GM12878 (cell line): ENCODE measurements at regions not wholly inside any gene's neighbourhood (a gene's known extent, or its start where the extent isn't known, plus 50 kb on each side); places are given as distances from the start of the nearest gene placed in this dataset.
A peak's percentile ranks its signal among the peaks of the same experiment; 100 is the strongest.

Experiments used
- ATAC-seq: fragments of 200-7000 bp; cut with Tn5 transposase; 3 replicates; pipeline ENCODE4 v1.9.1; 2020; ENCODE audit warnings: mild to moderate bottlenecking, moderate library complexity
- BruUV-seq: library from RNA; stranded (reverse); fragments of 400-500 nt; replicated peaks from 2 replicates; lab custom pipeline; 2021; lab: Mats Ljungman, UMichigan
- CTCF ChIA-PET: fragments of 300-600 bp; sonication (Branson Sonifier 250); formaldehyde crosslinking; extraction: SDS; loops from one replicate; lab custom pipeline; 2021; ENCODE audit warnings: inconsistent platforms; lab: Yijun Ruan, JAX
- POLR2A ChIA-PET: fragments of 350-600 bp; formaldehyde crosslinking; extraction: SDS; loops from one replicate; lab custom pipeline; 2021; ENCODE audit warnings: inconsistent platforms; lab: Charles Lee
- RAD21 ChIA-PET: fragments of 300-600 bp; sonication (Branson Sonifier 250); formaldehyde crosslinking; loops from one replicate; lab custom pipeline; 2023; ENCODE audit warnings: antibody characterized with exemption; ENCODE audit not compliant: unreplicated experiment; lab: Charles Lee
- SMC1A ChIA-PET: fragments of 300-600 bp; sonication (Branson Sonifier 250); formaldehyde crosslinking; loops from one replicate; lab custom pipeline; 2023; ENCODE audit not compliant: unreplicated experiment, uncharacterized antibody; lab: Charles Lee
- DNase-seq: peaks from one replicate; pipeline ENCODE4 v3.0.0-alpha.2; 2011; ENCODE audit warnings: low read depth, low spot score
- FAIRE-seq: peaks from 3 replicates; lab custom pipeline; 2011; peaks lifted over from hg19 to GRCh38; lab: Jason Lieb, UNC
- H2AFZ ChIP-seq: 2 replicates; pipeline ENCODE4 v1.6.0; 2011; ENCODE audit warnings: low read depth, low read length, control low read depth; ENCODE audit not compliant: control insufficient read depth
- H3K27ac ChIP-seq: 2 replicates; pipeline ENCODE4 v1.5.1; 2011; ENCODE audit warnings: control low read depth; ENCODE audit not compliant: control insufficient read depth, insufficient read depth
- H3K27me3 ChIP-seq, 2 experiments: replicated peaks in 1 of 2; 2 replicates each; pipeline versions ENCODE4 v1.6.0 to v1.6.1; 2011; ENCODE audit warnings: low read length in 1 of 2; ENCODE audit not compliant: control insufficient read depth in 2 of 2, insufficient read depth in 2 of 2
- H3K36me3 ChIP-seq, 2 experiments: 2 replicates each; pipeline ENCODE4 v1.5.1; 2011; ENCODE audit warnings: low read length in 1 of 2; ENCODE audit not compliant: control insufficient read depth in 2 of 2, insufficient read depth in 2 of 2
- H3K4me1 ChIP-seq: 2 replicates; pipeline ENCODE4 v1.6.1; 2011; ENCODE audit warnings: mild to moderate bottlenecking, low read length, moderate library complexity, mixed read lengths; ENCODE audit not compliant: control insufficient read depth, insufficient read depth
- H3K4me2 ChIP-seq: 2 replicates; pipeline ENCODE4 v1.6.0; 2011; ENCODE audit warnings: control low read depth; ENCODE audit not compliant: control insufficient read depth, insufficient read depth
- H3K4me3 ChIP-seq: fragments of 200-600 bp; sonication (generic); 2 replicates; pipeline ENCODE4 v1.5.1; 2016
- H3K79me2 ChIP-seq: 2 replicates; pipeline ENCODE4 v1.6.0; 2011; ENCODE audit warnings: low read length; ENCODE audit not compliant: control insufficient read depth, insufficient read depth
- H3K9ac ChIP-seq: 2 replicates; pipeline ENCODE4 v1.8.0; 2011; ENCODE audit warnings: low read length, control low read depth, mixed read lengths; ENCODE audit not compliant: control insufficient read depth, insufficient read depth
- H3K9me3 ChIP-seq: replicated peaks from 3 replicates; pipeline ENCODE4 v1.5.1; 2011; ENCODE audit warnings: mild to moderate bottlenecking, low read length; ENCODE audit not compliant: control insufficient read depth, insufficient read depth
- H4K20me1 ChIP-seq: 2 replicates; pipeline ENCODE4 v1.6.0; 2011; ENCODE audit not compliant: control insufficient read depth, insufficient read depth
- CBX3 ChIP-seq: fragments of 200-600 bp; sonication (generic); IDR thresholded peaks from 2 replicates; pipeline ENCODE4 v1.6.1; 2016; ENCODE audit warnings: low read depth, borderline replicate concordance
- HDAC2 ChIP-seq: fragments of 200-600 bp; sonication (generic); IDR thresholded peaks from 2 replicates; pipeline ENCODE4 v1.6.1; 2017
- IKZF1 ChIP-seq: fragments of 450-650 bp; conservative IDR thresholded peaks from 2 replicates; pipeline ENCODE4 v1.6.1; 2017; ENCODE audit warnings: antibody characterized with exemption, mild to moderate bottlenecking
- JUND ChIP-seq: IDR thresholded peaks from 2 replicates; pipeline ENCODE4 v1.6.1; 2012; ENCODE audit warnings: low read depth, mild to moderate bottlenecking, low read length, improper control_type of control experiment, moderate library complexity
- NFYA ChIP-seq: IDR thresholded peaks from 2 replicates; pipeline ENCODE4 v1.6.1; 2011; ENCODE audit warnings: low read depth, mild to moderate bottlenecking, low read length, improper control_type of control experiment, borderline replicate concordance
- RAD51 ChIP-seq: fragments of 450-650 bp; IDR thresholded peaks from 2 replicates; pipeline ENCODE4 v1.6.1; 2016; ENCODE audit warnings: moderate library complexity, mild to moderate bottlenecking, inconsistent platforms
- WGBS: methylation state at CpG from one replicate; pipeline ENCODE4 v1.1.6; 2016; ENCODE audit warnings: low lambda C conversion rate; ENCODE audit not compliant: insufficient replicate concordance, insufficient coverage; ENCODE audit errors: missing lambda C conversion rate; 5-methylcytosine and 5-hydroxymethylcytosine counted together
- in situ Hi-C: fragments of 300-500 bp; cut with MboI; formaldehyde crosslinking; loops from 9 replicates; pipeline ENCODE4 v1.14.3; 2018; ENCODE audit warnings: mixed read lengths
- intact Hi-C: fragments of 100-400 bp; cut with micrococcal nuclease; formaldehyde crosslinking; loops from one replicate; pipeline ENCODE4 v1.14.2; 2022; ENCODE audit not compliant: unreplicated experiment
- TF ChIP-seq, protein P1 (sequence below): fragments of 450-650 bp; IDR thresholded peaks from 2 replicates; pipeline ENCODE4 v1.6.1; 2018; ENCODE audit warnings: borderline replicate concordance, mild to moderate bottlenecking; ENCODE audit not compliant: partially characterized antibody
- TF ChIP-seq, protein P2 (sequence below): fragments of 450-650 bp; formaldehyde crosslinking; IDR thresholded peaks from 2 replicates; pipeline ENCODE4 v1.4.0; 2022; ENCODE audit warnings: mild to moderate bottlenecking, moderate library complexity
- TF ChIP-seq, protein P3 (sequence below): fragments of 450-650 bp; IDR thresholded peaks from 2 replicates; pipeline ENCODE4 v1.6.1; 2017; ENCODE audit warnings: mild to moderate bottlenecking

DNA sequence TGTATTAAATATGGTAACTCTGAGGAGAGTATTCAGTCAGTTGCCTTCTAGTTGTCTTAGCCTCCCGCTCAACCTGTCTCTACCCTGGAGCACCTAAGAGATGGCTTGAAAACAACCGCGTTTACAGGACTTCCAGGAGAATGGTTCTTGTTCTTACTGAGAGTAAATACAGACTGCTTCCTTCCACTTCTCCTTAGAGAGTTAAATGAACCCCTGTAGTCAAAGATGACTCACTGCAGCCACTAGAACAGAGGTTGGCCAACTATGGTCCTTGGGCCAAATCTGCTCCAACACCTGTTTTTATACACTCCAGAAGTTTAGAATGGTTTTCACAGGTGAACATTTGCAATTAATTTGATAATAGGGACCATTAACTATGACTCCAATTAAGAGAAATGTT is 60.1 kb upstream of the ASB17 start:
- in situ Hi-C loops: no loop called here
- Histone ChIP-seq H3K27me3 (no peaks in the 10 kb centered on the region), H3K9ac (no peak overlapping the region), H3K27ac (no peak overlapping the region), H3K79me2 (no peaks in the 10 kb centered on the region), H2AFZ (no peak overlapping the region), H4K20me1 (no peaks in the 10 kb centered on the region), H3K4me2 (no peak overlapping the region), H3K9me3 (no peaks in the 10 kb centered on the region), H3K36me3 (no peaks in the 10 kb centered on the region), H3K4me1 (no peaks in the 10 kb centered on the region), H3K4me3 (no peak overlapping the region)
- FAIRE-seq (no peak), ATAC-seq (peak; percentile 69), DNase-seq (no peak)
- POLR2A ChIA-PET: no interaction called here
- RAD21 ChIA-PET: interaction anchor here (0.9 to 1.9 kb wide), 3 partner anchors 11 to 162 kb away, joined by 3 to 5 read pairs (median 4); no protein-coding TSS in a partner anchor
- TF ChIP-seq JUND: no peak
- TF ChIP-seq NFYA: no peak
- TF ChIP-seq, protein P1, sequence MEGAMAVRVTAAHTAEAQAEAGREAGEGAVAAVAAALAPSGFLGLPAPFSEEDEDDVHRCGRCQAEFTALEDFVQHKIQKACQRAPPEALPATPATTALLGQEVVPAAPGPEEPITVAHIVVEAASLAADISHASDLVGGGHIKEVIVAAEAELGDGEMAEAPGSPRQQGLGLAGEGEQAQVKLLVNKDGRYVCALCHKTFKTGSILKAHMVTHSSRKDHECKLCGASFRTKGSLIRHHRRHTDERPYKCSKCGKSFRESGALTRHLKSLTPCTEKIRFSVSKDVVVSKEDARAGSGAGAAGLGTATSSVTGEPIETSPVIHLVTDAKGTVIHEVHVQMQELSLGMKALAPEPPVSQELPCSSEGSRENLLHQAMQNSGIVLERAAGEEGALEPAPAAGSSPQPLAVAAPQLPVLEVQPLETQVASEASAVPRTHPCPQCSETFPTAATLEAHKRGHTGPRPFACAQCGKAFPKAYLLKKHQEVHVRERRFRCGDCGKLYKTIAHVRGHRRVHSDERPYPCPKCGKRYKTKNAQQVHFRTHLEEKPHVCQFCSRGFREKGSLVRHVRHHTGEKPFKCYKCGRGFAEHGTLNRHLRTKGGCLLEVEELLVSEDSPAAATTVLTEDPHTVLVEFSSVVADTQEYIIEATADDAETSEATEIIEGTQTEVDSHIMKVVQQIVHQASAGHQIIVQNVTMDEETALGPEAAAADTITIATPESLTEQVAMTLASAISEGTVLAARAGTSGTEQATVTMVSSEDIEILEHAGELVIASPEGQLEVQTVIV: no peak
- TF ChIP-seq HDAC2: no peak
- TF ChIP-seq RAD51: no peak
- no peak for TF ChIP-seq CBX3
- TF ChIP-seq, protein P2, sequence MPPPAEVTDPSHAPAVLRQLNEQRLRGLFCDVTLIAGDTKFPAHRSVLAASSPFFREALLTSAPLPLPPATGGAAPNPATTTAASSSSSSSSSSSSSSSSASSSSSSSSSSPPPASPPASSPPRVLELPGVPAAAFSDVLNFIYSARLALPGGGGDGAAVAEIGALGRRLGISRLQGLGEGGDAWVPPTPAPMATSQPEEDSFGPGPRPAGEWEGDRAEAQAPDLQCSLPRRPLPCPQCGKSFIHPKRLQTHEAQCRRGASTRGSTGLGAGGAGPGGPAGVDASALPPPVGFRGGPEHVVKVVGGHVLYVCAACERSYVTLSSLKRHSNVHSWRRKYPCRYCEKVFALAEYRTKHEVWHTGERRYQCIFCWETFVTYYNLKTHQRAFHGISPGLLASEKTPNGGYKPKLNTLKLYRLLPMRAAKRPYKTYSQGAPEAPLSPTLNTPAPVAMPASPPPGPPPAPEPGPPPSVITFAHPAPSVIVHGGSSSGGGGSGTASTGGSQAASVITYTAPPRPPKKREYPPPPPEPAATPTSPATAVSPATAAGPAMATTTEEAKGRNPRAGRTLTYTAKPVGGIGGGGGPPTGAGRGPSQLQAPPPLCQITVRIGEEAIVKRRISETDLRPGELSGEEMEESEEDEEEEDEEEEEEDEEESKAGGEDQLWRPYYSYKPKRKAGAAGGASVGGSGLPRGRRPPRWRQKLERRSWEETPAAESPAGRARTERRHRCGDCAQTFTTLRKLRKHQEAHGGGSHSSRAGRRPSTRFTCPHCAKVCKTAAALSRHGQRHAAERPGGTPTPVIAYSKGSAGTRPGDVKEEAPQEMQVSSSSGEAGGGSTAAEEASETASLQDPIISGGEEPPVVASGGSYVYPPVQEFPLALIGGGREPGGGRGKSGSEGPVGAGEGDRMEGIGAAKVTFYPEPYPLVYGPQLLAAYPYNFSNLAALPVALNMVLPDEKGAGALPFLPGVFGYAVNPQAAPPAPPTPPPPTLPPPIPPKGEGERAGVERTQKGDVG (CRISPR knock-in tag): no peak
- TF ChIP-seq, protein P3, sequence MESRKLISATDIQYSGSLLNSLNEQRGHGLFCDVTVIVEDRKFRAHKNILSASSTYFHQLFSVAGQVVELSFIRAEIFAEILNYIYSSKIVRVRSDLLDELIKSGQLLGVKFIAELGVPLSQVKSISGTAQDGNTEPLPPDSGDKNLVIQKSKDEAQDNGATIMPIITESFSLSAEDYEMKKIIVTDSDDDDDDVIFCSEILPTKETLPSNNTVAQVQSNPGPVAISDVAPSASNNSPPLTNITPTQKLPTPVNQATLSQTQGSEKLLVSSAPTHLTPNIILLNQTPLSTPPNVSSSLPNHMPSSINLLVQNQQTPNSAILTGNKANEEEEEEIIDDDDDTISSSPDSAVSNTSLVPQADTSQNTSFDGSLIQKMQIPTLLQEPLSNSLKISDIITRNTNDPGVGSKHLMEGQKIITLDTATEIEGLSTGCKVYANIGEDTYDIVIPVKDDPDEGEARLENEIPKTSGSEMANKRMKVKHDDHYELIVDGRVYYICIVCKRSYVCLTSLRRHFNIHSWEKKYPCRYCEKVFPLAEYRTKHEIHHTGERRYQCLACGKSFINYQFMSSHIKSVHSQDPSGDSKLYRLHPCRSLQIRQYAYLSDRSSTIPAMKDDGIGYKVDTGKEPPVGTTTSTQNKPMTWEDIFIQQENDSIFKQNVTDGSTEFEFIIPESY: no peak
- no peak for TF ChIP-seq IKZF1
- intact Hi-C loops: loop anchor here (5.0 kb wide), 2 partner anchors 90 to 160 kb away; no protein-coding TSS in a partner anchor
- no TSS peak for BruUV-seq
- CTCF ChIA-PET: interaction anchor here (0.6 to 6.9 kb wide), 11 partner anchors 8 to 1150 kb away, joined by 3 to 36 read pairs (median 7); no protein-coding TSS in a partner anchor
- 39% methylated on average over 3 of the region's 3 CpGs for WGBS
- SMC1A ChIA-PET: interaction anchor here (0.6 to 1.9 kb wide), 6 partner anchors 8 to 162 kb away, joined by 3 to 12 read pairs (median 3); no protein-coding TSS in a partner anchor
